ENCODE measurements at regions not wholly inside any gene's neighbourhood (a gene's known extent, or its start where the extent isn't known, plus 50 kb on each side); places are given as distances from the start of the nearest gene placed in this dataset.

DNA sequence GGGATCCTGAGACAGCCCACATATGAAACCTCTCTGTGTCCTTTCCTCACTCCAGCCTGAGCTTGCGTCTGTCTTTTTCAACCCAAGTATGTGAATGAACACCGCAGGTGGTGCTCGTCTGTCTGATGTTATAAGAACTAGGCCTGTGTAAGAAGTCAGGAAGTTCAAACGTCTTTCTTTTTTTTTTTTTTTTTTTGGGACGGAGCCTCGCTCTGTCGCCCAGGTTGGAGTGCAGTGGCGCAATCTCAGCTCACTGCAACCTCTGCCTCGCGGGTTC, 92.3 kb downstream of the ANKRD10 start:
- no peak overlapping the region for H3K4me2 ChIP-seq (ENCODE audit: low read length)
- no peak overlapping the region for H3K27ac ChIP-seq (ENCODE audit: low read depth, low read length)
- H3K36me3 ChIP-seq (ENCODE audit: control insufficient read depth, low read length): no peaks in the 10 kb centered on the region
- H3F3A ChIP-seq (ENCODE audit: control insufficient read depth, insufficient read depth): no peaks in the 10 kb centered on the region
- no peaks in the 10 kb centered on the region for H3K4me1 ChIP-seq (ENCODE audit: control insufficient read depth, low read length)
- H3K9me3 ChIP-seq (ENCODE audit: control insufficient read depth, insufficient read depth, low read length): no peaks in the 10 kb centered on the region
- H3K79me2 ChIP-seq (ENCODE audit: control insufficient read depth, low read length): no peaks in the 10 kb centered on the region
- H3K4me3 ChIP-seq (ENCODE audit: low read length): no peak overlapping the region
- TF ChIP-seq, protein P1, sequence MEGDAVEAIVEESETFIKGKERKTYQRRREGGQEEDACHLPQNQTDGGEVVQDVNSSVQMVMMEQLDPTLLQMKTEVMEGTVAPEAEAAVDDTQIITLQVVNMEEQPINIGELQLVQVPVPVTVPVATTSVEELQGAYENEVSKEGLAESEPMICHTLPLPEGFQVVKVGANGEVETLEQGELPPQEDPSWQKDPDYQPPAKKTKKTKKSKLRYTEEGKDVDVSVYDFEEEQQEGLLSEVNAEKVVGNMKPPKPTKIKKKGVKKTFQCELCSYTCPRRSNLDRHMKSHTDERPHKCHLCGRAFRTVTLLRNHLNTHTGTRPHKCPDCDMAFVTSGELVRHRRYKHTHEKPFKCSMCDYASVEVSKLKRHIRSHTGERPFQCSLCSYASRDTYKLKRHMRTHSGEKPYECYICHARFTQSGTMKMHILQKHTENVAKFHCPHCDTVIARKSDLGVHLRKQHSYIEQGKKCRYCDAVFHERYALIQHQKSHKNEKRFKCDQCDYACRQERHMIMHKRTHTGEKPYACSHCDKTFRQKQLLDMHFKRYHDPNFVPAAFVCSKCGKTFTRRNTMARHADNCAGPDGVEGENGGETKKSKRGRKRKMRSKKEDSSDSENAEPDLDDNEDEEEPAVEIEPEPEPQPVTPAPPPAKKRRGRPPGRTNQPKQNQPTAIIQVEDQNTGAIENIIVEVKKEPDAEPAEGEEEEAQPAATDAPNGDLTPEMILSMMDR (IDR thresholded peaks at IDR 0.05; ENCODE audit: low read depth, low read length, poor library complexity, severe bottlenecking): no peak
- H3K27me3 ChIP-seq (ENCODE audit: control insufficient read depth, low read length): no peaks in the 10 kb centered on the region
- no peaks in the 10 kb centered on the region for H4K20me1 ChIP-seq (ENCODE audit: control insufficient read depth, insufficient read depth, low read depth, low read length)
- H3K9me2 ChIP-seq (replicated peaks; ENCODE audit: control insufficient read depth, low read length): no peaks in the 10 kb centered on the region

DNA sequence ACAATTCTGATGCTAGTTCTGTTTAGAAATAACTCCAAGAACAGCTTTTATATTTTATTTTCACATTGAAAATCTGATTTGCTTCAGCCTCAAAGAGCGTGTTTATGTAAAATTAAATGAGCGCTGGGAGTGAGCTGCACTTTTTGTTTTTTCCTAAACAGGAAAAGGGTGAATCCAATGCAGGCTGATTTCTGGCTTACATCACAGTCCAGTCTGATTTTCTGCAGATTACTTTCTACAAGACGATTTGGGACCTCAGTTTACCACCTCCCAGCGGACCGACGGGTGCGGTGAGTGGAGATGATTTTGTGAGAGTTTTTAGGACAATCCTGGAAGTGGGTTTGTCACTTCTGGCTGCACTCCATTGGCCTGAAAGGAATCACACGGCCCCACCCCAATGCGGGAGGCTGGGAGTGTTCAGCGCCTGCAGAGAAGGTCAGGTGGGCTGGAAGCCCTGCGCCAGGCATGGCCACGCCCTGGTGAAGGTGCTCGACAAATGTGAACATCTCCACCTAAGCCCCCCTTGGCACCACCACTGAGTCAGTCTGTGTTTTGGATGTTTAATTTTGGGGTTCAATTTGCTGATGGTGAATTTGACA, 90.1 kb downstream of the ANKRD10 start:
- no peak overlapping the region for H3K27ac ChIP-seq (ENCODE audit: low read depth, low read length)
- no peaks in the 10 kb centered on the region for H3K4me1 ChIP-seq (ENCODE audit: control insufficient read depth, low read length)
- H3K9me3 ChIP-seq (ENCODE audit: control insufficient read depth, insufficient read depth, low read length): no peaks in the 10 kb centered on the region
- no peaks in the 10 kb centered on the region for H3K9me2 ChIP-seq (replicated peaks; ENCODE audit: control insufficient read depth, low read length)
- no peak overlapping the region for H3K4me2 ChIP-seq (ENCODE audit: low read length)
- TF ChIP-seq, protein P1 (IDR thresholded peaks at IDR 0.05; ENCODE audit: low read depth, low read length, poor library complexity, severe bottlenecking): no peak
- H3K36me3 ChIP-seq (ENCODE audit: control insufficient read depth, low read length): no peaks in the 10 kb centered on the region
- no peaks in the 10 kb centered on the region for H4K20me1 ChIP-seq (ENCODE audit: control insufficient read depth, insufficient read depth, low read depth, low read length)
- H3K4me3 ChIP-seq (ENCODE audit: low read length): no peak overlapping the region
- no peaks in the 10 kb centered on the region for H3K27me3 ChIP-seq (ENCODE audit: control insufficient read depth, low read length)
- no peaks in the 10 kb centered on the region for H3F3A ChIP-seq (ENCODE audit: control insufficient read depth, insufficient read depth)
- H3K79me2 ChIP-seq (ENCODE audit: control insufficient read depth, low read length): no peaks in the 10 kb centered on the region

DNA sequence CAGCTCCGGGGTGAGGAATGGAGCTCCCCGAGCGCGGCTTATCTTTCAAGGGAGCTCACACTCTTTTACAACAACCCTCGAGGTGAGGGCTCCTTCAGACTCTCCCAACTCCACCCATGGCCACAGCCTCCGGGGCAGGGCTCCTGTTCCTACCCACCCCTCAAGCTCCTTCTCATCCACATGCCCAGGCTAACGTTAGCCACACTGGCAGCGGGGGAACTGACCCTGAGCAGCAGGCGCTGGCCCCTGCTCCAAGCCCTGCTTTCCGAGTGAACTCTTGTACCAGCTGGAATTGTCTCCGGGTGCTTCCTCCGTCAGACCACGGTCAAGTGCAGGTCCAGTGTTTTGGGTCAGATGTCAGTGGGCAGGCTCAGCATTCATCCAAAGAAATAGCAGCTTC, 89.4 kb downstream of the ANKRD10 start:
- Histone ChIP-seq H3K27me3 (ENCODE audit: control insufficient read depth, low read length) (no peaks in the 10 kb centered on the region), H3K4me2 (ENCODE audit: low read length) (no peak overlapping the region), H3K9me3 (ENCODE audit: control insufficient read depth, insufficient read depth, low read length) (no peaks in the 10 kb centered on the region), H3K79me2 (ENCODE audit: control insufficient read depth, low read length) (no peaks in the 10 kb centered on the region), H3K9me2 (replicated peaks; ENCODE audit: control insufficient read depth, low read length) (no peaks in the 10 kb centered on the region), H3K4me3 (ENCODE audit: low read length) (no peak overlapping the region), H3F3A (ENCODE audit: control insufficient read depth, insufficient read depth) (no peaks in the 10 kb centered on the region), H3K36me3 (ENCODE audit: control insufficient read depth, low read length) (no peaks in the 10 kb centered on the region), H3K4me1 (ENCODE audit: control insufficient read depth, low read length) (no peaks in the 10 kb centered on the region), H4K20me1 (ENCODE audit: control insufficient read depth, insufficient read depth, low read depth, low read length) (no peaks in the 10 kb centered on the region), H3K27ac (ENCODE audit: low read depth, low read length) (no peak overlapping the region)
- no peak for TF ChIP-seq EZH2phosphoT487 (IDR thresholded peaks at IDR 0.05; ENCODE audit: borderline replicate concordance, low read length)
- TF ChIP-seq, protein P1 (IDR thresholded peaks at IDR 0.05; ENCODE audit: low read depth, low read length, poor library complexity, severe bottlenecking): no peak

DNA sequence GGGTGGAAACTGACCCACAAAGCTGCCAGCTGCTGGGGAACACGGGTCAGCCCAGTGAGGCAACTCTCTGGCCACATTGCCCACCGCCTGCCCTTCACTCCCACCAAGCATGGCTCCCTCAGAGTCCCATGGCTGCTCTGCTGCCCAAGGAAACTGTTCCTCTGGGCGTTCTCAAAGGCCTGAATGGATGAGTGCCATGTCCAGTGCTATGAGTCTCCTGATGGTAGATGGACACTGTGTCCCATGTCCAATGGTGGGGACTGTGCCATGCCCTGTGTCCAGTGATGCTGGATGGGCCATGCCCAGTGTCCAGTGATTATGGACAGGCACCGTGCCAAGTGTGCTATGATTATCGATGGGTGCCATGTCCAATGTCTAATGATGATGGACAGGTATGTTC, 88.8 kb downstream of the ANKRD10 start:
- no peaks in the 10 kb centered on the region for H3K4me1 ChIP-seq (ENCODE audit: control insufficient read depth, low read length)
- H3K9me3 ChIP-seq (ENCODE audit: control insufficient read depth, insufficient read depth, low read length): no peaks in the 10 kb centered on the region
- H4K20me1 ChIP-seq (ENCODE audit: control insufficient read depth, insufficient read depth, low read depth, low read length): no peaks in the 10 kb centered on the region
- no peaks in the 10 kb centered on the region for H3F3A ChIP-seq (ENCODE audit: control insufficient read depth, insufficient read depth)
- no peaks in the 10 kb centered on the region for H3K27me3 ChIP-seq (ENCODE audit: control insufficient read depth, low read length)
- TF ChIP-seq EZH2phosphoT487 (IDR thresholded peaks at IDR 0.05; ENCODE audit: borderline replicate concordance, low read length): no peak
- TF ChIP-seq, protein P1 (IDR thresholded peaks at IDR 0.05; ENCODE audit: low read depth, low read length, poor library complexity, severe bottlenecking): no peak
- no peak overlapping the region for H3K4me3 ChIP-seq (ENCODE audit: low read length)
- no peaks in the 10 kb centered on the region for H3K79me2 ChIP-seq (ENCODE audit: control insufficient read depth, low read length)
- no peak overlapping the region for H3K4me2 ChIP-seq (ENCODE audit: low read length)
- H3K36me3 ChIP-seq (ENCODE audit: control insufficient read depth, low read length): no peaks in the 10 kb centered on the region
- no peak overlapping the region for H3K27ac ChIP-seq (ENCODE audit: low read depth, low read length)
- H3K9me2 ChIP-seq (replicated peaks; ENCODE audit: control insufficient read depth, low read length): no peaks in the 10 kb centered on the region
